AG09309 (cell line): ENCODE measurements at regions not wholly inside any gene's neighbourhood (a gene's known extent, or its start where the extent isn't known, plus 50 kb on each side); places are given as distances from the start of the nearest gene placed in this dataset.

Experiments
- DNase-seq: peaks from one replicate; pipeline ENCODE4 v3.0.0-alpha.2; 2010; ENCODE audit warnings: low read depth
- H3K4me3 ChIP-seq: 2 replicates; pipeline ENCODE4 v1.5.1; 2011; ENCODE audit warnings: mild to moderate bottlenecking, low read depth, low read length, moderate library complexity; ENCODE audit not compliant: control insufficient read depth
- TF ChIP-seq, protein P1 (sequence below): IDR thresholded peaks from 2 replicates; pipeline ENCODE4 v1.5.1; 2011; ENCODE audit warnings: mild to moderate bottlenecking, low read depth, low read length, inconsistent platforms; ENCODE audit not compliant: insufficient read depth, control insufficient read depth; ENCODE audit errors: missing control alignments

GRCh38 chr13:109883181-109884180, 97.1 kb upstream of the IRS2 start:
- TF ChIP-seq, protein P1, sequence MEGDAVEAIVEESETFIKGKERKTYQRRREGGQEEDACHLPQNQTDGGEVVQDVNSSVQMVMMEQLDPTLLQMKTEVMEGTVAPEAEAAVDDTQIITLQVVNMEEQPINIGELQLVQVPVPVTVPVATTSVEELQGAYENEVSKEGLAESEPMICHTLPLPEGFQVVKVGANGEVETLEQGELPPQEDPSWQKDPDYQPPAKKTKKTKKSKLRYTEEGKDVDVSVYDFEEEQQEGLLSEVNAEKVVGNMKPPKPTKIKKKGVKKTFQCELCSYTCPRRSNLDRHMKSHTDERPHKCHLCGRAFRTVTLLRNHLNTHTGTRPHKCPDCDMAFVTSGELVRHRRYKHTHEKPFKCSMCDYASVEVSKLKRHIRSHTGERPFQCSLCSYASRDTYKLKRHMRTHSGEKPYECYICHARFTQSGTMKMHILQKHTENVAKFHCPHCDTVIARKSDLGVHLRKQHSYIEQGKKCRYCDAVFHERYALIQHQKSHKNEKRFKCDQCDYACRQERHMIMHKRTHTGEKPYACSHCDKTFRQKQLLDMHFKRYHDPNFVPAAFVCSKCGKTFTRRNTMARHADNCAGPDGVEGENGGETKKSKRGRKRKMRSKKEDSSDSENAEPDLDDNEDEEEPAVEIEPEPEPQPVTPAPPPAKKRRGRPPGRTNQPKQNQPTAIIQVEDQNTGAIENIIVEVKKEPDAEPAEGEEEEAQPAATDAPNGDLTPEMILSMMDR = no peak
- H3K4me3 ChIP-seq = no peak overlapping the region
- DNase-seq = no peak

GRCh38 chr13:109881961-109882558, 95.7 kb upstream of the IRS2 start:
- H3K4me3 ChIP-seq = no peak overlapping the region
- no peak for DNase-seq
- TF ChIP-seq, protein P1 = no peak

DNA sequence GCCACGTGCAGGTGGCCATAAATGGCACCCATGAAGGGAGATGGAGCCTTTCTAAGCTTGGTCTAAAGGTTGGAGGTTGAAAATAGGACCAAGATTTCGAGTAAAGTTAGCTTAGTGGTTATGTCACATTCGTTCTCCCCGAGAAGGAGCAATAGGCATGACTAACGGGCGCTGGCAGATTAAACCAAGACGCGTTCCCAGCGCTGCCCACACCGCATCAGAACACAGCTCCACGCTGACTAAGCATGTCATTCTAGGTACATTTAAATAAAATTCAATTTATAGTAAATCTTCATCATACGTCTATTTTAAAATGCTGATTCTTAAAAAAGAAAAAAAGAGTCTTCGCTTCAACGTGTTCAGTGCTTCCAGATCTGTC, 95.0 kb upstream of the IRS2 start:
- DNase-seq = no peak
- H3K4me3 ChIP-seq = no peak overlapping the region
- TF ChIP-seq, protein P1 = no peak

GRCh38 chr13:109880371-109881346, 94.3 kb upstream of the IRS2 start:
- no peak for DNase-seq
- TF ChIP-seq, protein P1 = no peak
- no peak overlapping the region for H3K4me3 ChIP-seq

GRCh38 chr13:109879338-109879737, 93.0 kb upstream of the IRS2 start:
- TF ChIP-seq, protein P1 = no peak
- no peak for DNase-seq
- H3K4me3 ChIP-seq = no peak overlapping the region

DNA sequence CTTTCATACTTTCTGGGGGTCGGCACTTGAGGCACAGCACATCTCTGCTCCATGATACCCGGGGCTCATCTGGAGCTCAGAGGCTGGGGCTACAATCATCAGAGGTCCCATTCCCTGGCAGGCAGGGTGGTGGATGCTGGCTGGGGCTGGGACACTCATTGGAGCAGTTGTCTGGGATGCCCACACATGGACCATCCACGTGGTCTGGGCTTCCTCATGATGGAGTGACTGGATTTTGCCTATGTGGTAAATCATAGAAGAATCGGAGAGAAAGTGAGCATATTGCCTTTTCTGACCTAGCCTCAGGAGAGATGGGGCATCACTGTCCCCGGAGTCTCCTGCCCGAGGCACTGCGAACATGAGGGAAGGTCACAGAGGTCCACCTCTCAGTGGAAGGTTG, 91.4 kb upstream of the IRS2 start:
- TF ChIP-seq, protein P1 = no peak
- H3K4me3 ChIP-seq = no peak overlapping the region
- DNase-seq = no peak
